Vagina (tissue), 2 donors: ENCODE measurements at regions not wholly inside any gene's neighbourhood (a gene's known extent, or its start where the extent isn't known, plus 50 kb on each side); places are given as distances from the start of the nearest gene placed in this dataset.

Source experiments
- POLR2A ChIP-seq, 2 donors: fragments of 450-650 bp; IDR thresholded peaks; one replicate each; pipeline ENCODE4 v1.6.1; 2017; ENCODE audit warnings: antibody characterized with exemption in 2 of 2, mild to moderate bottlenecking in 2 of 2, moderate library complexity in 2 of 2
- POLR2AphosphoS5 ChIP-seq, 2 donors: sonication (generic); formaldehyde crosslinking; IDR thresholded peaks; one replicate each; pipeline ENCODE4 v1.9.0; 2017; ENCODE audit warnings: antibody characterized with exemption in 2 of 2, mild to moderate bottlenecking in 2 of 2, low read depth in 1 of 2; ENCODE audit not compliant: insufficient read depth in 1 of 2
- TF ChIP-seq, protein P1 (sequence below), 3 experiments: fragments of 450-650 bp in 2 of 3; fragments of 200-600 bp in 1 of 3; sonication (generic) in 1 of 3; IDR thresholded peaks; one replicate each; pipeline ENCODE4 v1.5.1; 2017 to 2019; ENCODE audit warnings: antibody characterized with exemption in 3 of 3, mild to moderate bottlenecking in 2 of 3, moderate library complexity in 2 of 3

DNA sequence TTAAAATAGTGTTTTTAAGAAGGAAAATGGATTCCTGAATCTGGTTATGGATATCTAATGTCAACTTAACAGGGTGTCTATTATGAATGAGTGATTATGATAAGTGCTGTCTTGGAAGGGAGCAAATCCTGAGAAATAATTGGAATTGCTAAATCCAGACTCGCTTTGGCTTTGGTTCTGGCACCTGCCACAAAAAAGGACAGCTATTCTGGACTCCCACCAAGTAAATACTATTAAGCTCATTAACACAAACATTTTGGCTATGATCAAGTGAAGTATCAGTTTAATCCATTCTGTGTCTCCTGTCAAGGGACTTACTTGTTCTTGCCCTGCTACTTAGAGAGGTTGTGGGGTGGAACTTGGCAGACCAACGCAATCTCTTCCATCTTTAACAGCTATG, 403.7 kb downstream of the CENPC start:
- TF ChIP-seq, protein P1, sequence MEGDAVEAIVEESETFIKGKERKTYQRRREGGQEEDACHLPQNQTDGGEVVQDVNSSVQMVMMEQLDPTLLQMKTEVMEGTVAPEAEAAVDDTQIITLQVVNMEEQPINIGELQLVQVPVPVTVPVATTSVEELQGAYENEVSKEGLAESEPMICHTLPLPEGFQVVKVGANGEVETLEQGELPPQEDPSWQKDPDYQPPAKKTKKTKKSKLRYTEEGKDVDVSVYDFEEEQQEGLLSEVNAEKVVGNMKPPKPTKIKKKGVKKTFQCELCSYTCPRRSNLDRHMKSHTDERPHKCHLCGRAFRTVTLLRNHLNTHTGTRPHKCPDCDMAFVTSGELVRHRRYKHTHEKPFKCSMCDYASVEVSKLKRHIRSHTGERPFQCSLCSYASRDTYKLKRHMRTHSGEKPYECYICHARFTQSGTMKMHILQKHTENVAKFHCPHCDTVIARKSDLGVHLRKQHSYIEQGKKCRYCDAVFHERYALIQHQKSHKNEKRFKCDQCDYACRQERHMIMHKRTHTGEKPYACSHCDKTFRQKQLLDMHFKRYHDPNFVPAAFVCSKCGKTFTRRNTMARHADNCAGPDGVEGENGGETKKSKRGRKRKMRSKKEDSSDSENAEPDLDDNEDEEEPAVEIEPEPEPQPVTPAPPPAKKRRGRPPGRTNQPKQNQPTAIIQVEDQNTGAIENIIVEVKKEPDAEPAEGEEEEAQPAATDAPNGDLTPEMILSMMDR (IDR thresholded peaks at IDR 0.05): no peak
- TF ChIP-seq POLR2AphosphoS5 (IDR thresholded peaks at IDR 0.05; ENCODE audit: insufficient read depth in 1 of 2, low read depth in 1 of 2) (no peak), POLR2A (IDR thresholded peaks at IDR 0.05) (no peak)
